Pancreas (tissue), 10 donors: ENCODE measurements at regions not wholly inside any gene's neighbourhood (a gene's known extent, or its start where the extent isn't known, plus 50 kb on each side); places are given as distances from the start of the nearest gene placed in this dataset.

Experiments
- ATAC-seq, 4 donors: fragments of 200-7000 bp; cut with Tn5 transposase; one replicate each; pipeline versions ENCODE4 v1.8.0 to v1.9.1; 2020; ENCODE audit warnings: mild to moderate bottlenecking in 4 of 4, moderate library complexity in 4 of 4
- DNase-seq, 6 donors: peaks; one replicate each; pipeline ENCODE4 v3.0.0-alpha.2; 2020
- FAIRE-seq: peaks from 2 replicates; lab custom pipeline; 2012; peaks lifted over from hg19 to GRCh38; lab: Jason Lieb, UNC
- H3K27ac ChIP-seq, 4 donors: fragments of 200-600 bp; sonication (generic); 1 replicate in 3 of 4; 2 replicates in 1 of 4; pipeline versions ENCODE4 v1.5.0 to v1.8.0; 2020
- H3K27me3 ChIP-seq, 4 donors: fragments of 200-600 bp; one replicate each; pipeline ENCODE4 v1.8.0; 2021
- H3K36me3 ChIP-seq, 3 donors: fragments of 200-600 bp; sonication (generic) in 1 of 3; one replicate each; pipeline versions ENCODE4 v1.5.0 to v1.8.0; 2020 to 2021
- H3K4me1 ChIP-seq, 3 donors: fragments of 200-600 bp; one replicate each; pipeline ENCODE4 v1.8.0; 2021
- H3K4me3 ChIP-seq, 4 donors: fragments of 200-600 bp; sonication (generic) in 2 of 4; one replicate each; pipeline versions ENCODE4 v1.5.0 to v1.8.0; 2020 to 2021
- H3K9me3 ChIP-seq, 4 donors: fragments of 200-600 bp; one replicate each; pipeline ENCODE4 v1.8.0; 2021
- WGBS, 2 donors: extraction: QIAGEN DNeasy Blood & Tissue Kit; methylation state at CpG; one replicate each; pipeline ENCODE4 v1.1.7; 2013; 5-methylcytosine and 5-hydroxymethylcytosine counted together
- intact Hi-C, 3 donors: fragments of 100-400 bp; cut with DNase I; formaldehyde crosslinking; loops; one replicate each; pipeline versions ENCODE4 v1.11.1 to v1.14.2; 2022
- TF ChIP-seq, protein P1 (sequence below), 4 donors: fragments of 200-600 bp; sonication (generic) in 3 of 4; IDR thresholded peaks; one replicate each; pipeline versions ENCODE4 v1.5.0 to v1.8.0; 2021; ENCODE audit warnings: antibody characterized with exemption in 4 of 4
- donor health status: healthy with polysubstance abuse.
- donor health status: DM: no; HTN: no; CAD: no; lungs with moderate emphysema.
- donor health status: DM: no; HTN: no; CAD: no.
- donor health status: control.
- donor health status: control.
- donor health status: Bipolar disorder and iron deficiency.
- donor health status: DM: yes; HTN: yes; CAD: no.
- donor health status: DM: no; HTN: no; CAD: no.
- donor health status: DM: no; HTN: no; CAD: no.
- donor health status: DM: yes; HTN: yes; CAD: no.

DNA sequence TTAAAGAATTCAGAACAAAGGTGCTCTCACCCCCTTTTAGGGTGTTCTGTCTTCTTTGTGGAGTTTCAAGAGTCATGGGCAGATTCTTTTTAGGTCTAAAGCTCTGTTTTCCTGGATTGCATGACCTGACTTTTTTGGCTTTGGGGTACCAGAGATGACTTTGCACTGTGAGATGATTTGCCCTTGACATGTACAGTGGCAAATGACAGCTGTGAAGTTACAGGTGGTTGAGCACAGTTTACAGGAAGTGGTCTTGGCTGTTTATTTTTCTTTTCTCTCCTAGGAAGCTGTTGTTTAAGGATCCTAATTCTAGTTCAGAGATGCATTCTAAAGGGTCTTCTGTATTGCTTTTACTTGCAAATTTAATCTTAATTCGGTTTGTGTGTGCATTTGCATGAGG is 83.8 kb upstream of the METAP2 start:
- no peaks in the 10 kb centered on the region for H3K4me1 ChIP-seq
- no peak for ATAC-seq
- no peak for DNase-seq
- 47 to 51% methylated on average over 1 of the region's 1 CpG for WGBS, 2 donors
- TF ChIP-seq, protein P1, sequence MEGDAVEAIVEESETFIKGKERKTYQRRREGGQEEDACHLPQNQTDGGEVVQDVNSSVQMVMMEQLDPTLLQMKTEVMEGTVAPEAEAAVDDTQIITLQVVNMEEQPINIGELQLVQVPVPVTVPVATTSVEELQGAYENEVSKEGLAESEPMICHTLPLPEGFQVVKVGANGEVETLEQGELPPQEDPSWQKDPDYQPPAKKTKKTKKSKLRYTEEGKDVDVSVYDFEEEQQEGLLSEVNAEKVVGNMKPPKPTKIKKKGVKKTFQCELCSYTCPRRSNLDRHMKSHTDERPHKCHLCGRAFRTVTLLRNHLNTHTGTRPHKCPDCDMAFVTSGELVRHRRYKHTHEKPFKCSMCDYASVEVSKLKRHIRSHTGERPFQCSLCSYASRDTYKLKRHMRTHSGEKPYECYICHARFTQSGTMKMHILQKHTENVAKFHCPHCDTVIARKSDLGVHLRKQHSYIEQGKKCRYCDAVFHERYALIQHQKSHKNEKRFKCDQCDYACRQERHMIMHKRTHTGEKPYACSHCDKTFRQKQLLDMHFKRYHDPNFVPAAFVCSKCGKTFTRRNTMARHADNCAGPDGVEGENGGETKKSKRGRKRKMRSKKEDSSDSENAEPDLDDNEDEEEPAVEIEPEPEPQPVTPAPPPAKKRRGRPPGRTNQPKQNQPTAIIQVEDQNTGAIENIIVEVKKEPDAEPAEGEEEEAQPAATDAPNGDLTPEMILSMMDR (IDR thresholded peaks at IDR 0.05), result no peak
- FAIRE-seq, result no peak
- intact Hi-C loops, result no loop called here
- no peaks in the 10 kb centered on the region for H3K27me3 ChIP-seq
- no peaks in the 10 kb centered on the region for H3K9me3 ChIP-seq
- no peak overlapping the region for H3K4me3 ChIP-seq
- no peaks in the 10 kb centered on the region for H3K36me3 ChIP-seq
- no peak overlapping the region for H3K27ac ChIP-seq

DNA sequence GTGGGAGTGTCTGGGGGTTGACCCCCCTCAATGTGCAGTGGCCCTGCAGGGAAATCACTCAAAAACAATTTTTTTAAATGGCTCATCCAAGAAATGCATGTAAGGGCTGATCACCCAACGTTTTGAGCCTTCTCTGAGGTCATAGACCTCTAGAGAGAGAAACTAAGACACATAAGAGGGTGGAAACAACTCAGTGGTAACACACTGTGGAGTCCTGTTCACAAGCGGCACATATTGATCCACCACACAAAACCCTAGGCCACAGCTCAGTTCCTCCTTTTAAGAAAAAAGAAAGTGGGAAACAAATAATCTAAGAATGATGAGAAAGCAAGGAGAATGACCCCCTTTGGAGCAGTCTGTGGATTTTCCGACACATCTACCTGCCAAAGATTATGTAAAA is 83.0 kb upstream of the METAP2 start:
- TF ChIP-seq, protein P1 (IDR thresholded peaks at IDR 0.05), result no peak
- FAIRE-seq, result no peak
- Histone ChIP-seq H3K9me3 (no peaks in the 10 kb centered on the region), H3K4me1 (no peaks in the 10 kb centered on the region), H3K36me3 (no peaks in the 10 kb centered on the region), H3K27ac (no peak overlapping the region), H3K27me3 (no peaks in the 10 kb centered on the region), H3K4me3 (no peak overlapping the region)
- no peak for ATAC-seq
- no peak for DNase-seq
- intact Hi-C loops, result no loop called here
- 72 to 76% methylated on average over 3 of the region's 3 CpGs for WGBS, 2 donors

DNA sequence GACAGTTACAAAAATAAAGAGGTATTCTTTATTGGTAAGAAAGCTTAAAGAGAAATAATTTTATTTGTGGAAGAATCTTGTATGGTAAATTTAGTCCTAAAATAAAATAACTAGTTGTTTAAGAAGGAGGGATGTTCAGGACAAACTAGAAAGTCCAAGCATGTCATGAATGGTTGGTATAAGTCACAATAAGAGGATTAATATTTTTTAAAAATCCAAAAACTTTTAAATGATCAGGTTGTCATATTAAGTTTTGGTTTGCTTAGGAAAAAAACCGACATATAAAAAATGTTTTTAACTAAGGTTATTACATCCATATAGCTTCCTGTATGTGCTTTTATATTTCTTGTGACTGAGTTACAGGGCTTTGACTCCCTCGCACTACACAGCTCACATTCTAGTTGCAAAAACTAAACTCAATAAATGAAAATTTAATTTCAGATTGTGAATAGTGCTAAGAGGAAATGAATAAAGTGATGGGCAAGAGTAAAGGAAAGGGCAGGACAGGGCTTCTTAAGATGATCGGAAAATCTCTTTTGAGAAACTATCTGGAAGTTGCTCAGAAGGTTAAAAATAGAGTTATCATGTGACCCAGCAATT is 80.7 kb upstream of the METAP2 start:
- Histone ChIP-seq H3K36me3 (no peaks in the 10 kb centered on the region), H3K27ac (no peak overlapping the region), H3K9me3 (no peaks in the 10 kb centered on the region), H3K27me3 (no peaks in the 10 kb centered on the region), H3K4me1 (no peaks in the 10 kb centered on the region), H3K4me3 (no peak overlapping the region)
- intact Hi-C loops, result no loop called here
- no peak for ATAC-seq
- no peak for DNase-seq
- TF ChIP-seq, protein P1 (IDR thresholded peaks at IDR 0.05), result no peak
- 79 to 86% methylated on average over 3 of the region's 3 CpGs for WGBS, 2 donors
- FAIRE-seq, result no peak

DNA sequence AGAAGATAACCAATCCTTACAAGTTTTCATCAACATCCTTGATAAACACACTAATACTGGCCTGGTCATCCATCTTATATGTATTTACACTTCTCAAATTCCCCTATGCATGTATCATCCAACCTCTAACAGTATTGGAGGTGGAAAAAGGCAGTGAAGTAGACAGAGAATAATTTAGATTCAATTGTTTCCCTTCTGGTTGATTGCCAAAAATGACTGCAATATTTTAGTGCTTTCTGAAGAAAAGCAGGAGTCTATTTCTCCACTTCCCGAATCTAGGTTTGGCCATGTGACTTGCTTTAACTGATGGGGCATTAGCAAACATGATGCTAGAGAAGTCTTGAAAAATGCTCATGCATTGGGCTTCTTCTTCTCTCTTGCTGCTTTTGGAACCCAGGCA is 78.3 kb upstream of the METAP2 start:
- intact Hi-C loops, result no loop called here
- H3K4me3 ChIP-seq, result no peak overlapping the region
- no peak for DNase-seq
- H3K4me1 ChIP-seq, result no peaks in the 10 kb centered on the region
- FAIRE-seq, result no peak
- H3K27me3 ChIP-seq, result no peaks in the 10 kb centered on the region
- whole genome bisulfite sequencing, 2 donors, result 50 to 51% methylated on average over 1 of the region's 1 CpG
- no peak overlapping the region for H3K27ac ChIP-seq
- no peaks in the 10 kb centered on the region for H3K36me3 ChIP-seq
- no peaks in the 10 kb centered on the region for H3K9me3 ChIP-seq
- TF ChIP-seq, protein P1 (IDR thresholded peaks at IDR 0.05), result no peak
- no peak for ATAC-seq

DNA sequence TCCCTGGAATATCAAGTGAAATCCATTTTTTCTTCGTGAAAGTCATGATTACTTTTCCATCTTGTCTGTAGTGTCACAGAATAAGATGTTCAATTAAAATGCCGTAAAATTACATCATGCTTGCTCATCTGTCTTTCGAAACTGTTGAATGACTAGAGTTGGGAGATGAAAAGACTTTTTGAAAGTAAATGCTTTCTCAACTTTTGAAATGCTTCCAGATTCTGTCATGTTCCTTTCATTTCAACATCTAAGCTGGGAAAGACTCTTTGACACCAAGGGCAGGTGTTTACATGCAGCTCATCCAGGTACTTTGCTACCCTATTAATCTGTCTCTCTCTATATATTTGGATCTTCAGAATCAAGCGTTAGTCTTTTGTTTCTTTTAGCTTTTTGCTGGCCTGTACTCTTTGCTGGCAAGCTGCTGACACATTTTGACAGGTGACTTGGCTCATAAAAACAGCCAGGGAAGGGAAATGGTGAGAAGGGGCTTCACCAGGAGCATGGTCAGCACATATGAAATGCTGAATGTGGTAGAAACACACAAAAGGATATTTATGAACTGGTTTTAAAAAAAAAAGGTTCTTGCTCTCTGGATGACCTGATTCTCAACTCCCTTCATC is 77.0 kb upstream of the METAP2 start:
- Histone ChIP-seq H3K4me1 (no peaks in the 10 kb centered on the region), H3K36me3 (no peaks in the 10 kb centered on the region), H3K9me3 (no peaks in the 10 kb centered on the region), H3K4me3 (no peak overlapping the region), H3K27me3 (no peaks in the 10 kb centered on the region), H3K27ac (no peak overlapping the region)
- no peak for DNase-seq
- TF ChIP-seq, protein P1 (IDR thresholded peaks at IDR 0.05), result no peak
- no peak for ATAC-seq
- WGBS, 2 donors, result 43 to 52% methylated on average over 4 of the region's 4 CpGs
- intact Hi-C loops, result no loop called here
- no peak for FAIRE-seq
